GM18517 (cell line): ENCODE measurements at regions not wholly inside any gene's neighbourhood (a gene's known extent, or its start where the extent isn't known, plus 50 kb on each side); places are given as distances from the start of the nearest gene placed in this dataset.
"Not testable (repeated sequence)": the region's sequence is repeated elsewhere in the genome, so short reads cannot be mapped to it uniquely, and the experiment has no call there.

ENCODE experiments used
- ATAC-seq: cut with Tn5 transposase; IDR thresholded peaks from one replicate; pipeline ENCODE4 v1.9.1; 2021; ENCODE audit warnings: mild to moderate bottlenecking, moderate library complexity; ENCODE audit not compliant: unreplicated experiment

GRCh38 chr5:92283521-92283920, 900.4 kb upstream of the ARRDC3 start:
- no peak for ATAC-seq

- not testable (repeated sequence) for ATAC-seq
Measured at GRCh38 chr5:92271750-92272149, 888.6 kb upstream of the ARRDC3 start.

GRCh38 chr5:92268343-92268742, 885.2 kb upstream of the ARRDC3 start:
- no peak for ATAC-seq

- no peak for ATAC-seq
Measured at GRCh38 chr5:92267830-92268229, 884.7 kb upstream of the ARRDC3 start.

GRCh38 chr5:92265804-92266203, 882.7 kb upstream of the ARRDC3 start:
- no peak for ATAC-seq

GRCh38 chr5:92255605-92256004, 872.5 kb upstream of the ARRDC3 start:
- ATAC-seq, result not testable (repeated sequence)

- ATAC-seq, result no peak
Measured at GRCh38 chr5:92248518-92248917, 865.4 kb upstream of the ARRDC3 start.

GRCh38 chr5:92242170-92242569, 859.1 kb upstream of the ARRDC3 start:
- no peak for ATAC-seq

- ATAC-seq, result no peak
Measured at GRCh38 chr5:92237896-92238295, 854.8 kb upstream of the ARRDC3 start.

- no peak for ATAC-seq
Measured at GRCh38 chr5:92222449-92222848, 839.3 kb upstream of the ARRDC3 start.

- not testable (repeated sequence) for ATAC-seq
Measured at GRCh38 chr5:92216852-92217251, 833.7 kb upstream of the ARRDC3 start.

- ATAC-seq, result no peak
Measured at GRCh38 chr5:92215116-92215515, 832.0 kb upstream of the ARRDC3 start.

GRCh38 chr5:92208265-92208664, 825.1 kb upstream of the ARRDC3 start:
- ATAC-seq, result no peak

- ATAC-seq, result no peak
Measured at GRCh38 chr5:92207151-92207550, 824.0 kb upstream of the ARRDC3 start.

- no peak for ATAC-seq
Measured at GRCh38 chr5:92206681-92207080, 823.6 kb upstream of the ARRDC3 start.

GRCh38 chr5:92199035-92199434, 815.9 kb upstream of the ARRDC3 start:
- not testable (repeated sequence) for ATAC-seq

- ATAC-seq, result no peak
Measured at GRCh38 chr5:92181656-92182055, 798.5 kb upstream of the ARRDC3 start.

- ATAC-seq, result no peak
Measured at GRCh38 chr5:92180391-92180790, 797.3 kb upstream of the ARRDC3 start.

- no peak for ATAC-seq
Measured at GRCh38 chr5:92179651-92180050, 796.5 kb upstream of the ARRDC3 start.

GRCh38 chr5:92177926-92178487, 794.9 kb upstream of the ARRDC3 start:
- no peak for ATAC-seq

- ATAC-seq, result no peak
Measured at GRCh38 chr5:92163906-92164305, 780.8 kb upstream of the ARRDC3 start.

- no peak for ATAC-seq
Measured at GRCh38 chr5:92147798-92148197, 764.7 kb upstream of the ARRDC3 start.

- no peak for ATAC-seq
Measured at GRCh38 chr5:92147266-92147665, 764.1 kb upstream of the ARRDC3 start.
